ENCODE measurements at regions not wholly inside any gene's neighbourhood (a gene's known extent, or its start where the extent isn't known, plus 50 kb on each side); places are given as distances from the start of the nearest gene placed in this dataset.

GRCh38 chr5:126301056-126301455, 122.2 kb upstream of the GRAMD2B start:
- TF ChIP-seq CTCF (IDR thresholded peaks at IDR 0.05; ENCODE audit: control insufficient read depth, extremely low read depth, insufficient read depth): no peak
- H3K4me3 ChIP-seq (ENCODE audit: low read depth, low read length): no peak overlapping the region
- no peak for DNase-seq (ENCODE audit: low read depth)

GRCh38 chr5:126309860-126310259, 113.3 kb upstream of the GRAMD2B start:
- no peak overlapping the region for H3K4me3 ChIP-seq (ENCODE audit: low read depth, low read length)
- TF ChIP-seq CTCF (IDR thresholded peaks at IDR 0.05; ENCODE audit: control insufficient read depth, extremely low read depth, insufficient read depth): no peak
- no peak for DNase-seq (ENCODE audit: low read depth)

- DNase-seq (ENCODE audit: low read depth): no peak
- H3K4me3 ChIP-seq (ENCODE audit: low read depth, low read length): no peak overlapping the region
- TF ChIP-seq CTCF (IDR thresholded peaks at IDR 0.05; ENCODE audit: control insufficient read depth, extremely low read depth, insufficient read depth): no peak
Observed at GRCh38 chr5:126311766-126312165, 111.4 kb upstream of the GRAMD2B start.

GRCh38 chr5:126315341-126315740, 107.9 kb upstream of the GRAMD2B start:
- TF ChIP-seq CTCF (IDR thresholded peaks at IDR 0.05; ENCODE audit: control insufficient read depth, extremely low read depth, insufficient read depth): no peak
- no peak overlapping the region for H3K4me3 ChIP-seq (ENCODE audit: low read depth, low read length)
- no peak for DNase-seq (ENCODE audit: low read depth)

- H3K4me3 ChIP-seq (ENCODE audit: low read depth, low read length): no peak overlapping the region
- no peak for TF ChIP-seq CTCF (IDR thresholded peaks at IDR 0.05; ENCODE audit: control insufficient read depth, extremely low read depth, insufficient read depth)
- no peak for DNase-seq (ENCODE audit: low read depth)
Observed at GRCh38 chr5:126332326-126332725, 90.9 kb upstream of the GRAMD2B start.

- no peak overlapping the region for H3K4me3 ChIP-seq (ENCODE audit: low read depth, low read length)
- no peak for TF ChIP-seq CTCF (IDR thresholded peaks at IDR 0.05; ENCODE audit: control insufficient read depth, extremely low read depth, insufficient read depth)
- DNase-seq (ENCODE audit: low read depth): no peak
Observed at GRCh38 chr5:126334760-126335159, 88.4 kb upstream of the GRAMD2B start.

- no peak for TF ChIP-seq CTCF (IDR thresholded peaks at IDR 0.05; ENCODE audit: control insufficient read depth, extremely low read depth, insufficient read depth)
- no peak for DNase-seq (ENCODE audit: low read depth)
- no peak overlapping the region for H3K4me3 ChIP-seq (ENCODE audit: low read depth, low read length)
Observed at GRCh38 chr5:126335886-126336285, 87.3 kb upstream of the GRAMD2B start.

Measured in LNCaP clone FGC (cell line).